ENCODE measurements at regions not wholly inside any gene's neighbourhood (a gene's known extent, or its start where the extent isn't known, plus 50 kb on each side); places are given as distances from the start of the nearest gene placed in this dataset.
"Not testable (repeated sequence)": the region's sequence is repeated elsewhere in the genome, so short reads cannot be mapped to it uniquely, and the experiment has no call there.

- no peak for DNase-seq
Observed at GRCh38 chr3:178088963-178089362, 447.3 kb upstream of the KCNMB2 start.

DNA sequence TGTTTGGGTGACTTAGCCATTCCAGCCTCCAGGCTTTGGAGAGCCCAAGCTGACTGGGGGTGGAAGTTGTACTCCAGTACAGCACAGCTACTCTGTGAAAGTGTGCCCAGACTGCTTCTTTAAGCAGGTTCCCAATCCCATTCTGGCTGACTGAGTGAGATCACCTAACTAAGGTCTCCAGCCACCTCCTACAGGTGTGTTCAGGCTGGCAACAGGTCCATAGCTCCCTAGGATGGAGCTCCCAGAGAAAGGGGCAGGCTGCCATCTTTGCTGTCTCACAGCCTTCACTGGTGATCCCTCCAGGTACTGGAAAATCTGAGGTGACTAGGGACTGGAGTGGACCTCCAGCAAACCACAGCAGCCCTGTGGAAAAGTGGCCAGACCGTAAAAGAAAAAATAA, 445.3 kb upstream of the KCNMB2 start:
- no peak for DNase-seq

GRCh38 chr3:178095522-178095921, 440.7 kb upstream of the KCNMB2 start:
- DNase-seq, result no peak

- DNase-seq, result no peak
Observed at GRCh38 chr3:178096955-178097354, 439.3 kb upstream of the KCNMB2 start.

DNA sequence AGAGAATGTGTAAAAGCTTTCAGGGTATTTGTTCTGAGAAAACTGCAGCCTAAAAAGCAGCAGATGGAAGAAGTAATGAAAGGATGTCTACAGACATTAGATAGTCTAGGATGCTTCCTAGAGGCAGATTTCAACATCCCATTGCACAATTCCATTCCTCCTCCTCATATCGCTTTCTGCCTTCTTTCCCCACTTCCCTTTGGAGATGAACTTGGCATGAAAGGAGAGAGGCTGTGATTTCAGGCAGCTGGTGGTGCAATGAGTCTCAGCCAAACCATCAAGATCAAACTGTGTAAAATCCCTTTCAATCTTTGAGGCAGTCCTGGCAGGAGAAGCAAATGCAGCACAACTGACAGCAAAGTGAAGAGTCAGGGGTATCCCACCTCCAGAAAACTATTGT, 438.7 kb upstream of the KCNMB2 start:
- no peak for DNase-seq

DNA sequence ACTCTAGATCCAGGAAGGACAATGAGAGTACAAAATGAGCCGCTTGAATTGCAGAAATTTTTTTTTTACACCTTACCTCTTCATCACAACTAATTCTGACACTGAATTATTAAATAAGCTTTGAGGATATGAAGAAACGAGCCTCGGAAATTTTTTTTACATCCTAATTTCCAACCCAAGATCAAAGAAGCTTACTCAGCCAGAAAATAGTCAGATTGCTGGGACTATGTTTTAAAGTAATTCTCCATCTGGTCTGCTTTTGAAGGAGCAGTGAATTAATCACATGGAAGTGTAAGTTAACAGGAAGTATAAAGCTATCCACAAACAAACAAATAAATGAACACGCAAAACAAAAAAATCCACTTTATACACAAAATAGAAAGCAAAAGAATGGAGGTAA, 437.0 kb upstream of the KCNMB2 start:
- no peak for DNase-seq

GRCh38 chr3:178099862-178100261, 436.4 kb upstream of the KCNMB2 start:
- DNase-seq, result no peak

GRCh38 chr3:178100908-178101307, 435.3 kb upstream of the KCNMB2 start:
- DNase-seq, result no peak

DNA sequence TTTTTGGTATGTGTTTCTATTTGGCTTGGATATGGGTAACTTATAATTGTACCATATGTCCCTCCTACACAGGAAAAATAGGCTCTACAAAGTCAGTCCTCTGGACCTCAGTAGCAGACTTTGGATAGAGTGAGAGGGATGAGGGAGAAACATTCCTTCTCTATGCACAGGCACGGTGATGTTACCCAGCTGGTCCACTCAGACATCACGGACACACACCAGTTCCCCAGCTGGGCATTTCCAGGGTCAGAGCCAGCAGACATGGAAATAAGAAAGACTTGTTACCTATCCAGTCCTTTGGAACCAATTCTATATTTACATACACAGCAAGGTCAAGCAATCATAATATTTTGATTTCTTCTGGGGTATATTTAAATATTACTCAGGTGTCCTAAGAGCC, 433.1 kb upstream of the KCNMB2 start:
- no peak for DNase-seq

DNA sequence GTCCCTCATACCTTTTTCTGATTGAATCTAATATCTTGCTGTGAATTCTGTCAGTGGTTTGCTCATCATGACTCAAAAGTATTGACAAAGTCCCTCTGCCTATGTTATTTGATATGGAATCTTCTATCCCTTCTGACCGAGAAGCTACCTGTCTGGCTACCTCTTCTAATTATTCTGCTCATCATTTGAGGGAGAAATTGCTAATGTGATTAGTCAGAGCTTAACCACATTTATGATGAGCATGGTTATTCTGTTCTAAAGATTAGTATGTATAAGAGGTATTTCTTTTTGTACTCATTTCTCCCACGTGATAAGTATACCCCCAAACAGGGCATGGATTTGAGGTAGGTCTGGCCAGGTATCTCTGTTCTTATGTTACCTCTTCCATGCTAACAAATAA, 428.4 kb upstream of the KCNMB2 start:
- no peak for DNase-seq

GRCh38 chr3:178109691-178110090, 426.5 kb upstream of the KCNMB2 start:
- no peak for DNase-seq

GRCh38 chr3:178112134-178112533, 424.1 kb upstream of the KCNMB2 start:
- DNase-seq, result no peak

- DNase-seq, result not testable (repeated sequence)
Observed at GRCh38 chr3:178112552-178112951, 423.7 kb upstream of the KCNMB2 start.

- DNase-seq, result no peak
Observed at GRCh38 chr3:178117641-178118040, 418.6 kb upstream of the KCNMB2 start.

GRCh38 chr3:178119608-178120295, 416.5 kb upstream of the KCNMB2 start:
- DNase-seq, result not testable (repeated sequence)

- DNase-seq, result no peak
Observed at GRCh38 chr3:178120367-178120766, 415.9 kb upstream of the KCNMB2 start.

DNA sequence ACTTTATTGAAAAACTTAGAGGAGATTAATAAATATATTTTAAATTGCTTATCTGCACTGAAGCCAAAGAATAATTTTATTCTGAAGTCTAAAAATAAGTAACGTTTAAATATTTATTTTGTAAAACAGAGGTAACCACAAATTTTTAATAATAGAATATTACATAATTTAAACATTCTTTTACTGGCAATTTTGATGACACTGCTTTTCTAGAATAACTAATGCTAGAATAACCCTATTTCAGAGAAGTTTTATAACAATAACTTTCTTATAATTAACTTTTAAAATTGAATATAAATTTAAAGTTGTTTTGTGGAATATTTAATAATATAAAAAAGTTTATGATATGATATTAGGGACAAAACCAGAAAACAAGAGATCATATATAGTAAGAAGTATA, 409.6 kb upstream of the KCNMB2 start:
- no peak for DNase-seq

DNA sequence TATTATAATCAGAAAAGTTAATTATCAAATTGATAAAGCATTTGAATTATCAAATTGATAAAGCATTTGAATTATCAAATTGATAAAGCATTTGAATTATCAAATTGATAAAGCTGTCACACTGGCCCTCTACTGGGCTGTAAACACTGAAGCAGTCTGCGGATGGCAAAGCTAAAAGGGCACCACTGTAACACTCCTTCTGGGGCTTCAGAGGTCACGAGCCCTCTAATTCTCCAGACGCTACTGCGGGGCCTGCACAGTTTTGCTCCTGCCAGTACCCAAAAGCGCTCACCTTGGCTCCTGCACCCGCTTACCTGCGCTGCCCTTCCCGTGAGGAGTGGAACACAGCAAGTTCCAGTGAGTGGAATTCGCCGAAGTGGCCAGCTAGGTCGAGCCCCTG, 409.0 kb upstream of the KCNMB2 start:
- no peak for DNase-seq

- DNase-seq, result no peak
Observed at GRCh38 chr3:178129109-178129508, 407.1 kb upstream of the KCNMB2 start.

DNA sequence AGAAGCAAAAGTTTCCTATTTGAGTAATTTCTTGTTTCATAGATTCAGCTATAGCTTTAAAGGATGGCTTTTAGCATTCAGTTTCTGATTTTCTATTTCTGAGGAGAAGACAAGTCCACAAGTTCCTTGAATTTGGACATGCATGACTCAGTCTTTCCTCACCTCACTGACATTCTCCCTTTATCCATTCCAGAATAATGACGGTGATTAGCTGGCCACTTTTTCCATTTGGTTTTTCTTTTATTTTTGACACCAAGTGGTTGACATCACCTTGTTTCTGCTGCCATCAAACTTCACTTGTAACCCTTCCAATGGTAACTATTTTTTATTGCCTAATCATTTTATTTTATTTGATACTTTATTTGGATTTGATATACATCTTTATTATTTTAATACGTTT, 404.4 kb upstream of the KCNMB2 start:
- no peak for DNase-seq

DNA sequence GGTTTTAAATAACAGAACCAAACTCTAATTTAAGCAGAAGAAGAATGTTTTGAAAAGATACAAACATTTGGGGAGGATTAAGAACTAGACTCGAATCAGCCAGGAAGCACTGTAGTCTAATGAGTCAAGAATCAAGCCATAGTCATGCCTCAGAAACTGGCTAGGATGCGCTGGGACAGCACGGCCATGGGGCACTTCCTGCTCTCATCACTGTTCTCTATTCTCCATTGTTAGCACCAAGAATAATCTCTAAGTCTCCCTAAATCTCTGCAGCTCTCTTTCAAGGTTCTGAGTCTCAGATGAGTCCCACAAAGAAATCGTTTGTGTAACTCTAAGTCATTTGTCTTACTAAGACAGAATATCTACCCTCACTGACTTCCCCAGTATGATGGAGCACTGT, 399.0 kb upstream of the KCNMB2 start:
- DNase-seq, result no peak

DNA sequence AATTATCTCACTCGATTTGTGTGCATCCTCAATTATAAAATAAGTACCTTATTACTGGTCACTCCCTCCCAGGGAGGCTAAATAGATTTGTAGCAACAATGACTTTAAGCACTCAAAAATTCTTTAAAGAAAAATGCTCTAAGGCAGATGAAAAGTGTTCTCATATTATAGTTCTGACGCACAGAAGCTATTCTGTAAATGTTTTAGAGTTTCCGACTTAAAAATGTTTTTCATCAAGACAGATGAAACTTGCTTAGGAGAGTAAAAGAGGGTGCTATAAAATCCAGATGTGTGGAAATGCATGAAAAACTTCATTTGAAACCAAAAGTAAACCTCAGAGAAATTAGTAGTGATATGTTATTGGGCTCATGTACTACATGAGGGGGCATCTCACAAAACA, 398.4 kb upstream of the KCNMB2 start:
- no peak for DNase-seq

GRCh38 chr3:178139116-178139515, 397.1 kb upstream of the KCNMB2 start:
- no peak for DNase-seq

DNA sequence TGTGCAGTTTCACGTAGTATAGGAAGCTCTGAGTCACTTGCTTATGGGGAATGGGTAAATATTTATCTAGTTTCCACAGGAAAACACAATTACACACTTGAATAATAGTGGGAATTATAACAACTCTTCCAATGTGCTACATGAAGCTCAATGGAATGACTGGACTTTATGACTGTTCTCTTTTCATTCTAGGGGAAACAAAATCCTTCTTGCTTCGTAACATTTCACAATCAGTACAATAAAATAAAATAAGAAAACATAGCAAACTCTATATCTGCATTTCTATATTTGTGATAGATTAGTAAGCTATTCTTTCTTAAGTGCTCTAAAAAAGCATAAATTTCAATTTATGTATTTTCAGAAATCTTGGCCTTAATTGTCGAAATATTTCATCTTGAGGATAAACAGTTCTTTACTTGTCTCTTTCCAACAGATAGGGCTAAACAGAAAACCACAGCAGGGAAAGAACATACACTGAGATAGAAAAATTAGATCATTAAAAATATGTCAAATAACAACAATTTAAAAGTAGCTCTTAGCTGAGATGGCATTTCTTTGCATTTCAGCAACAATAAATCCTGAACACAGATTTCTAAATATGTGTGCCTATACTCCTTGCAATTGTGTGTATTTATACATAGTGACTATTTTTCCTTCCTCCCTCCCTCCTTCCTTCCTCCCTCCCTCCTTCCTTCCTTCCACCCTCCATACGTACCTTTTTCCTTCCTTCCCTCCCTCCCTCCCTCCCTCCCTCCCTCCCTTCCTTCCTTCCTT, 395.5 kb upstream of the KCNMB2 start:
- no peak for DNase-seq

GRCh38 chr3:178141305-178141684, 394.9 kb upstream of the KCNMB2 start:
- not testable (repeated sequence) for DNase-seq

All from NCI-H1092 (cell line).